Bone marrow (tissue), 2 donors: ENCODE measurements at regions not wholly inside any gene's neighbourhood (a gene's known extent, or its start where the extent isn't known, plus 50 kb on each side); places are given as distances from the start of the nearest gene placed in this dataset.
"Not testable (repeated sequence)": the region's sequence is repeated elsewhere in the genome, so short reads cannot be mapped to it uniquely, and the experiment has no call there.

Source experiments
- DNase-seq, 2 donors: peaks; one replicate each; lab custom pipeline; 2025; lab: John Stamatoyannopoulos, UW

GRCh38 chr5:60517850-60518249 is 182.1 kb downstream of the DEPDC1B start:
- DNase-seq, result no peak

- no peak for DNase-seq
These were observed 182.8 kb downstream of the DEPDC1B start for GRCh38 chr5:60517094-60517694.

GRCh38 chr5:60516688-60517087 is 183.3 kb downstream of the DEPDC1B start:
- DNase-seq, result no peak

- peak in 1 of 2 donors; percentile 71 for DNase-seq
These were observed 185.8 kb downstream of the DEPDC1B start for GRCh38 chr5:60514152-60514551.

- no peak for DNase-seq
These were observed 187.8 kb downstream of the DEPDC1B start for GRCh38 chr5:60512117-60512516.

- DNase-seq, result no peak
These were observed 189.3 kb downstream of the DEPDC1B start for GRCh38 chr5:60510663-60511062.

- no peak for DNase-seq
These were observed 189.9 kb downstream of the DEPDC1B start for GRCh38 chr5:60510049-60510448.

- DNase-seq, result no peak
These were observed 190.4 kb downstream of the DEPDC1B start for GRCh38 chr5:60509519-60509918.

- DNase-seq, result no peak
These were observed 192.3 kb downstream of the DEPDC1B start for GRCh38 chr5:60507687-60508086.

GRCh38 chr5:60505373-60506171 is 194.4 kb downstream of the DEPDC1B start:
- DNase-seq, result no peak

GRCh38 chr5:60504342-60504741 is 195.6 kb downstream of the DEPDC1B start:
- DNase-seq, result no peak

GRCh38 chr5:60503771-60504170 is 196.2 kb downstream of the DEPDC1B start:
- DNase-seq, result no peak

- DNase-seq, result no peak
These were observed 202.1 kb downstream of the DEPDC1B start for GRCh38 chr5:60497706-60498500.

- DNase-seq, result no peak
These were observed 204.1 kb downstream of the DEPDC1B start for GRCh38 chr5:60495644-60496520.

GRCh38 chr5:60494635-60495034 is 205.3 kb downstream of the DEPDC1B start:
- no peak for DNase-seq

GRCh38 chr5:60494144-60494543 is 205.8 kb downstream of the DEPDC1B start:
- DNase-seq, result no peak

- DNase-seq, result no peak
These were observed 206.6 kb downstream of the DEPDC1B start for GRCh38 chr5:60493372-60493771.

- DNase-seq, result no peak
These were observed 207.0 kb downstream of the DEPDC1B start for GRCh38 chr5:60492958-60493357.

GRCh38 chr5:60492358-60492757 is 207.6 kb downstream of the DEPDC1B start:
- not testable (repeated sequence) for DNase-seq

- no peak for DNase-seq
These were observed 209.3 kb downstream of the DEPDC1B start for GRCh38 chr5:60490597-60491166.

GRCh38 chr5:60489856-60490255 is 210.1 kb downstream of the DEPDC1B start:
- DNase-seq, result no peak
